OCI-LY1 (cell line): ENCODE measurements at regions not wholly inside any gene's neighbourhood (a gene's known extent, or its start where the extent isn't known, plus 50 kb on each side); places are given as distances from the start of the nearest gene placed in this dataset.

ENCODE experiments used
- H2AFZ ChIP-seq: fragments of 200-600 bp; sonication (generic), shearing (Covaris generic); 2 replicates; pipeline ENCODE4 v1.6.0; 2014; ENCODE audit warnings: antibody characterized with exemption, mild to moderate bottlenecking, low read length
- H3F3A ChIP-seq: fragments of 200-600 bp; sonication (generic), shearing (Covaris generic); 2 replicates; pipeline ENCODE4 v1.6.0; 2014; ENCODE audit warnings: mild to moderate bottlenecking, antibody characterized with exemption, low read length, moderate library complexity; ENCODE audit not compliant: insufficient read depth
- H3K27ac ChIP-seq: fragments of 200-600 bp; sonication (generic); 2 replicates; pipeline ENCODE4 v1.5.1; 2014; ENCODE audit warnings: low read length, mixed run types, mild to moderate bottlenecking, low read depth; ENCODE audit not compliant: poor library complexity, severe bottlenecking
- H3K27me3 ChIP-seq: fragments of 200-600 bp; sonication (generic); 2 replicates; pipeline ENCODE4 v1.6.0; 2014; ENCODE audit warnings: antibody characterized with exemption, mild to moderate bottlenecking, low read length, moderate library complexity; ENCODE audit not compliant: insufficient read depth
- H3K36me3 ChIP-seq: fragments of 200-600 bp; sonication (generic); 2 replicates; pipeline ENCODE4 v1.6.1; 2014; ENCODE audit warnings: mild to moderate bottlenecking, antibody characterized with exemption, low read length, moderate library complexity, mixed read lengths; ENCODE audit not compliant: insufficient read depth
- H3K4me1 ChIP-seq: fragments of 200-600 bp; sonication (generic); 2 replicates; pipeline ENCODE4 v1.5.1; 2014; ENCODE audit warnings: mild to moderate bottlenecking, low read length, moderate library complexity; ENCODE audit not compliant: insufficient read depth, severe bottlenecking
- H3K4me2 ChIP-seq: fragments of 200-600 bp; sonication (generic), shearing (Covaris generic); 2 replicates; pipeline ENCODE4 v1.6.1; 2014; ENCODE audit warnings: low read length
- H3K4me3 ChIP-seq: fragments of 200-600 bp; sonication (generic); 2 replicates; pipeline ENCODE4 v1.5.1; 2014; ENCODE audit warnings: low read length, low read depth, mild to moderate bottlenecking, mixed read lengths; ENCODE audit not compliant: poor library complexity, severe bottlenecking
- H3K79me2 ChIP-seq: fragments of 200-600 bp; shearing (Covaris generic); 2 replicates; pipeline ENCODE4 v1.6.1; 2016; ENCODE audit warnings: mixed run types, low read length, mixed read lengths; ENCODE audit not compliant: insufficient read depth
- H3K9ac ChIP-seq: fragments of 200-600 bp; sonication (generic), shearing (Covaris generic); 2 replicates; pipeline ENCODE4 v1.6.1; 2014; ENCODE audit warnings: mild to moderate bottlenecking, low read length, mixed read lengths
- H3K9me2 ChIP-seq: fragments of 200-600 bp; sonication (generic), shearing (Covaris generic); 2 replicates; pipeline ENCODE4 v1.6.1; 2014; ENCODE audit warnings: low read depth, mild to moderate bottlenecking, low read length, mixed read lengths
- H3K9me3 ChIP-seq: fragments of 200-600 bp; shearing (Covaris generic); 2 replicates; pipeline ENCODE4 v1.6.1; 2014; ENCODE audit warnings: low read length, mixed read lengths
- H4K20me1 ChIP-seq: fragments of 200-600 bp; sonication (generic), shearing (Covaris generic); 2 replicates; pipeline ENCODE4 v1.6.0; 2016; ENCODE audit warnings: mild to moderate bottlenecking, low read length; ENCODE audit not compliant: insufficient read depth
- EZH2 ChIP-seq: fragments of 200-600 bp; sonication (generic), shearing (Covaris generic); IDR thresholded peaks from 2 replicates; pipeline ENCODE4 v1.8.0; 2017; ENCODE audit warnings: borderline replicate concordance, mixed run types, mild to moderate bottlenecking, antibody characterized with exemption, low read length, moderate library complexity, mixed read lengths
- TF ChIP-seq, protein P1 (sequence below): fragments of 200-600 bp; sonication (generic), shearing (Covaris generic); IDR thresholded peaks from 2 replicates; pipeline ENCODE4 v1.5.1; 2017; ENCODE audit warnings: mild to moderate bottlenecking, antibody characterized with exemption, low read length, moderate library complexity, mixed read lengths

DNA sequence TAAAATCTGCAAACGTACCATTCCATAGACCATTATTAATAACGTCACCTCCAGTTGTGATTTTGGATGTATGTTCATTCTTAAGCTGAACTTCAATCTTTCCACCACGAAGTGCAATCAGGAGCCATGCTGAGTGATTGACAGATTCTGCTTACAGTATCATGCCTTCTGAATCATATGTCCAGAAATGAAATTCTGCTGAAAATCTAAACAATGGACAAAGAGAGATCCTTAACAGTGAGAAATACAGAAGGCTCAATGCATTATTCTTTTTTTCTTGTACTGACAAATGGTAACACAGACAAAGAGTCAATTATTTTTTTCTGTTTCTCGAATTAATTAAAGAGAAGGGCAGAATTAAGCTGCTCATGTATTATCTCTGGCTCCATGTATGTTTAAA is 1114.5 kb downstream of the EPHA3 start:
- H3K79me2 ChIP-seq: no peaks in the 10 kb centered on the region
- H4K20me1 ChIP-seq: no peaks in the 10 kb centered on the region
- TF ChIP-seq, protein P1, sequence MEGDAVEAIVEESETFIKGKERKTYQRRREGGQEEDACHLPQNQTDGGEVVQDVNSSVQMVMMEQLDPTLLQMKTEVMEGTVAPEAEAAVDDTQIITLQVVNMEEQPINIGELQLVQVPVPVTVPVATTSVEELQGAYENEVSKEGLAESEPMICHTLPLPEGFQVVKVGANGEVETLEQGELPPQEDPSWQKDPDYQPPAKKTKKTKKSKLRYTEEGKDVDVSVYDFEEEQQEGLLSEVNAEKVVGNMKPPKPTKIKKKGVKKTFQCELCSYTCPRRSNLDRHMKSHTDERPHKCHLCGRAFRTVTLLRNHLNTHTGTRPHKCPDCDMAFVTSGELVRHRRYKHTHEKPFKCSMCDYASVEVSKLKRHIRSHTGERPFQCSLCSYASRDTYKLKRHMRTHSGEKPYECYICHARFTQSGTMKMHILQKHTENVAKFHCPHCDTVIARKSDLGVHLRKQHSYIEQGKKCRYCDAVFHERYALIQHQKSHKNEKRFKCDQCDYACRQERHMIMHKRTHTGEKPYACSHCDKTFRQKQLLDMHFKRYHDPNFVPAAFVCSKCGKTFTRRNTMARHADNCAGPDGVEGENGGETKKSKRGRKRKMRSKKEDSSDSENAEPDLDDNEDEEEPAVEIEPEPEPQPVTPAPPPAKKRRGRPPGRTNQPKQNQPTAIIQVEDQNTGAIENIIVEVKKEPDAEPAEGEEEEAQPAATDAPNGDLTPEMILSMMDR: no peak
- TF ChIP-seq EZH2: no peak
- no peaks in the 10 kb centered on the region for H3K9me2 ChIP-seq
- H3K4me1 ChIP-seq: no peaks in the 10 kb centered on the region
- no peak overlapping the region for H3K4me2 ChIP-seq
- H3K9me3 ChIP-seq: no peaks in the 10 kb centered on the region
- no peaks in the 10 kb centered on the region for H3F3A ChIP-seq
- no peak overlapping the region for H2AFZ ChIP-seq
- H3K9ac ChIP-seq: no peak overlapping the region
- no peak overlapping the region for H3K27ac ChIP-seq
- H3K4me3 ChIP-seq: no peak overlapping the region
- no peaks in the 10 kb centered on the region for H3K27me3 ChIP-seq
- no peaks in the 10 kb centered on the region for H3K36me3 ChIP-seq

DNA sequence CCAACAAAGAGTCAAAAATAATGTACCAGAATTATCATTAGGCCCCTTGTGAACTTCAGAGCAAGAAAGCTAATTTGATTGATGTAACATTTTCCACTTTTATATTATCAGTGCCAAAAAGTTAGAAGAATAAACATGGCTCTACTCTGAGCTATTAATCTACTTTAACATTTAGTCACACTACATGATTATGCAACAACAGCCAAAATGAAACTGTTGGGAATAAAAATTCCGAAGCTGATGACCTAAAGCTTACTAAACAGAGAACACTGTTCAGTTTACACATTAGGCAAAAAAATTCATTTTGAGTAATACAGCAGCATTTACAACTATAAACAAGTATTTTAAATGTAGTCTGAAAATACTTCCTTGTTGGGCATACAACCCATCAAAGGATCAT is 1134.1 kb downstream of the EPHA3 start:
- Histone ChIP-seq H3K4me2 (no peak overlapping the region), H3K9me3 (no peaks in the 10 kb centered on the region), H3K27ac (no peak overlapping the region)

DNA sequence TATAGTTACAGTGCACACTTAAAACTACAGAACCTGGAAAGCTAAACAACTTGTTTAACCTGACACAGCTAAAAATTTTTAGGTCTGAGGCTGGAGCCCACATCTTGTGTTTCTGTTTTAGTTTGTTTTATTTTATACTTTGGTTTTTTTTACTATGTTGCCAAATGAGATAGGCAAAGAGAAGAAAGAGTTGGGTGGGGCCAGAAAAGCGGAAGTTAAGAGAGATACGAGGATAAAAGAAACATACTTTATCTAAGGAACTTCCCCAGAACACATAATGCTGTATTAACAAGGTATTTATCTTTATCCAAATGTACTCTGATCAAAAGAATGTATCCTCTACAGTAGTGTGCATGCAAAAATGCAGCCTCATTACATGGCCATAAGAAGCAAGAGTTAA is 1145.7 kb downstream of the EPHA3 start:
- Histone ChIP-seq H2AFZ (no peak overlapping the region), H3K36me3 (no peaks in the 10 kb centered on the region), H3K79me2 (no peaks in the 10 kb centered on the region), H3K27me3 (no peaks in the 10 kb centered on the region), H4K20me1 (no peaks in the 10 kb centered on the region), H3K27ac (no peak overlapping the region), H3K9ac (no peak overlapping the region), H3K4me1 (no peaks in the 10 kb centered on the region), H3K9me3 (no peaks in the 10 kb centered on the region), H3F3A (no peaks in the 10 kb centered on the region), H3K4me3 (no peak overlapping the region), H3K9me2 (no peaks in the 10 kb centered on the region), H3K4me2 (no peak overlapping the region)
- TF ChIP-seq, protein P1: no peak
- no peak for TF ChIP-seq EZH2

More for the DNA sequence above, 1134.1 kb downstream of the EPHA3 start:
- Histone ChIP-seq H3K4me1 (no peaks in the 10 kb centered on the region), H3K27me3 (no peaks in the 10 kb centered on the region), H3K79me2 (no peaks in the 10 kb centered on the region), H3F3A (no peaks in the 10 kb centered on the region), H2AFZ (no peak overlapping the region), H3K4me3 (no peak overlapping the region), H3K9me2 (no peaks in the 10 kb centered on the region), H3K9ac (no peak overlapping the region), H3K36me3 (no peaks in the 10 kb centered on the region), H4K20me1 (no peaks in the 10 kb centered on the region)
- no peak for TF ChIP-seq EZH2
- TF ChIP-seq, protein P1: no peak
